AG04450 (cell line): ENCODE measurements at regions not wholly inside any gene's neighbourhood (a gene's known extent, or its start where the extent isn't known, plus 50 kb on each side); places are given as distances from the start of the nearest gene placed in this dataset.

Source experiments
- CTCF ChIA-PET: fragments of 300-600, 350-600 bp; formaldehyde crosslinking; extraction: SDS; loops from one replicate; lab custom pipeline; 2022; ENCODE audit warnings: antibody characterized with exemption, inconsistent platforms; lab: Charles Lee
- POLR2A ChIA-PET: fragments of 350-600 bp; formaldehyde crosslinking; extraction: SDS; loops from one replicate; lab custom pipeline; 2021; ENCODE audit warnings: antibody characterized with exemption, inconsistent platforms; lab: Yijun Ruan, JAX
- DNase-seq: peaks from one replicate; pipeline ENCODE4 v3.0.0-alpha.2; 2011; ENCODE audit warnings: low read depth, low spot score
- H3K27ac ChIP-seq: one replicate; pipeline ENCODE4 v1.5.1; 2012; ENCODE audit warnings: low read depth, low read length, control low read depth
- H3K27me3 ChIP-seq: one replicate; pipeline ENCODE4 v1.6.0; 2012; ENCODE audit warnings: low read length; ENCODE audit not compliant: control insufficient read depth, insufficient read depth
- H3K4me3 ChIP-seq: 2 replicates; pipeline ENCODE4 v1.5.1; 2011; ENCODE audit warnings: mild to moderate bottlenecking, low read depth, low read length, control low read depth
- H3K9me3 ChIP-seq: 2 replicates; pipeline ENCODE4 v1.5.1; 2012; ENCODE audit warnings: low read length; ENCODE audit not compliant: control insufficient read depth, insufficient read depth
- CTCF ChIP-seq: IDR thresholded peaks from 2 replicates; pipeline ENCODE4 v1.5.1; 2011; ENCODE audit warnings: low read depth, low read length, control low read depth, inconsistent platforms

DNA sequence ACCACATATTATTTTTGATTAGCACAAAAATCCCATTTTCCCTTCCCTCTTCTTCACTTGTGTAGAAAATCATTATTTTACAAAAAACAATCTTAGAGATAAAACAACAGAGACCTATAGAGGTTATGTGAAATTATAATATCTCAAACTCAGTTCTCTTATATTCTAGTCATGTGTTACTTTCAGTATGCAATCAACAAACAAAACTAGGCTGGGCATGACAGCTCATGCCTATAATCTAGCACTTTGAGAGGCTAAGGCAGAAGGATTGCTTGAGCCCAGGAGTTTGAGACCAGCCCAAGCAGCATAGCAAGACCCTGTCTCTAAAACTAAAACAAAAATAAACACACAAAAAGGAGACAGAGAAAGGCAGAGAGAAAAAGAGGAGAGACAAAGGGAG, 211.4 kb upstream of the SGK1 start:
- H3K27me3 ChIP-seq = no peaks in the 10 kb centered on the region
- CTCF ChIA-PET = no interaction called here
- no peaks in the 10 kb centered on the region for H3K9me3 ChIP-seq
- no peak overlapping the region for H3K4me3 ChIP-seq
- DNase-seq = no peak
- POLR2A ChIA-PET = interaction anchor here (0.7 kb wide), 1 partner anchor 129 kb away, joined by 4 read pairs; no protein-coding TSS in a partner anchor
- H3K27ac ChIP-seq = no peak overlapping the region
- TF ChIP-seq CTCF = no peak

DNA sequence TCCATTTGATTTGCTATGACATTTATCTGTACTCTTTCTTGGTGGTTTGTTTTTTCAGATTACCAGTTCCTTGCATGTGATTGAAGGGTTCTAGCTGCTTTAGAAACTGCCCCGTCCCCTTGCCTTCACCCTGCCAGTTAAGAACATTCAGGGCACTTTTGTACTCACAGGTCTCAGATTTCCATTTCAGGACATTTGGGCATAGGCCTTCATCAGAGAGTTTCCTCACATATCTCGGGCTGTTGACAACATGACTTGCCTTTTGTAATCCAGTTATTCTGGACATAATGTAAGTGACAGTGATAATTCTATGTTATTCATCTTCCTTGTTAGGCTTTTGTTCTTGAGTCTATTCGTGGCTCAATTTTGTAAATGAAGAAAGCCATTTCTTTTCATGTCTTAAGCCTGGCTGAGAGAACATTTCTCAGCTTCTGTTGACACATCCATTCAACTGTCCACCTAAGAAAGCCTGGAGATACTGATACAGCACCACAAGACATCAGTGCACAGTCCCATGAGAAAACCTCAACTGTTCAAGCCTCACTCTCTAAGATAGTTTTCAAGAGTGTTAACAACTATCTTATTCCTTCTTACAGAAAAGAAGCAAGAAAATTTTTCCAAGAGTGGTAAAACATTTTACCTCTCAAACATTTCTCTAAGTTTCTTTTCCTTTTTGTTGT, 209.3 kb upstream of the SGK1 start:
- Histone ChIP-seq H3K4me3 (no peak overlapping the region), H3K27ac (no peak overlapping the region), H3K9me3 (no peaks in the 10 kb centered on the region), H3K27me3 (no peaks in the 10 kb centered on the region)
- ChIA-PET POLR2A (no interaction called here), CTCF (no interaction called here)
- DNase-seq = no peak
- no peak for TF ChIP-seq CTCF

GRCh38 chr6:134525190-134525868, 207.4 kb upstream of the SGK1 start:
- DNase-seq = no peak
- Histone ChIP-seq H3K4me3 (no peak overlapping the region), H3K9me3 (no peaks in the 10 kb centered on the region), H3K27ac (no peak overlapping the region), H3K27me3 (no peaks in the 10 kb centered on the region)
- ChIA-PET CTCF (no interaction called here), POLR2A (interaction anchor here (0.7 kb wide), 1 partner anchor 150 kb away, joined by 3 read pairs; no protein-coding TSS in a partner anchor)
- TF ChIP-seq CTCF = no peak

GRCh38 chr6:134523903-134524650, 206.2 kb upstream of the SGK1 start:
- CTCF ChIA-PET = interaction anchor here (0.6 kb wide), 1 partner anchor 40 kb away, joined by 7 read pairs; no protein-coding TSS in a partner anchor
- POLR2A ChIA-PET = no interaction called here

More at GRCh38 chr6:134523903-134524650, 206.2 kb upstream of the SGK1 start:
- DNase-seq = no peak
- Histone ChIP-seq H3K27ac (no peak overlapping the region), H3K27me3 (no peaks in the 10 kb centered on the region), H3K9me3 (no peaks in the 10 kb centered on the region), H3K4me3 (no peak overlapping the region)
- no peak for TF ChIP-seq CTCF
